Fibroblast of skin of abdomen (primary cell): ENCODE measurements at regions not wholly inside any gene's neighbourhood (a gene's known extent, or its start where the extent isn't known, plus 50 kb on each side); places are given as distances from the start of the nearest gene placed in this dataset.

Experiments used
- DNase-seq: peaks from one replicate; pipeline ENCODE4 v3.0.0-alpha.2; 2013

- DNase-seq: peak; percentile 29
These were observed 132.5 kb upstream of the ZNF648 start for GRCh38 chr1:182193908-182194550.

DNA sequence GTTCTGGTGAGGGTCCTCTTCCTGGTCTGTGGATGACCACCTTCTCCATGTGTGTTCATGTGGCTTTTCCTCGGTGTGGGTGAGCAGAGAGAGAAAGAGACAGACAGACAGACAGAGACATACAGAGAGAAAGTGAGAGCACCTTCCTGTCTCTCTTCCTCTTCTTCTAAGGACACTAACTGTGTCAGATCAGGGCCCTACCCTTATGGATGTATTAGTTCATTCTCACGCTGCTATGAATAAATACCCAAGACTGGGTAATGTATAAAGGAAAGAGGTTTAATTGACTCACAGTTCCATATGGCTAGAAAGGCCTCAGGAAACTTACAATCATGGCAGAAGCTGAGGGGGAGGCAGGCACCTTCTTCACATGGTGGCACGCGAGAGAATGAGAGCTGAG lies 131.5 kb upstream of the ZNF648 start:
- DNase-seq: no peak

GRCh38 chr1:182192215-182192614 lies 130.7 kb upstream of the ZNF648 start:
- no peak for DNase-seq

- DNase-seq: no peak
These were observed 130.0 kb upstream of the ZNF648 start for GRCh38 chr1:182191381-182192115.

- no peak for DNase-seq
These were observed 128.1 kb upstream of the ZNF648 start for GRCh38 chr1:182189535-182190066.

GRCh38 chr1:182186757-182187146 lies 125.2 kb upstream of the ZNF648 start:
- no peak for DNase-seq

GRCh38 chr1:182185842-182186756 lies 124.6 kb upstream of the ZNF648 start:
- peak; percentile 89 for DNase-seq

DNA sequence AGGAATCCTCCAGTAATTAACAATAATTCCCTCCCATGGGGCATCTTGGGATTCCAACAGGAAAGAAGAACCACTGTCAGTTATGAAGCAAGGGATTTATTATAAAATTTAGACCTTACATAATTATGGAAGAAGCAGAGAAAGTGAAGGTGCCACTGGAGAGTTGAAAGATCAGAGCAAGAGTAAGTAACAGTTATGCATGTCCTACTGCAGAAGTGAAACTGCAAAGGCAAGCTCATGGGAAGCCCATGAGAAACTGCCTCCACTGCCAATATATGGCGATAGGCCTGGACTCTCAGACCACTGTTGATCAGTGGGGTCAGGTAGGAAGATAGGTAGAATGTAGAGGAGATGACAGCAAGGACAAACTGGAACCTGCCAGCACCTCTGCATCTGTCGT lies 123.6 kb upstream of the ZNF648 start:
- no peak for DNase-seq

DNA sequence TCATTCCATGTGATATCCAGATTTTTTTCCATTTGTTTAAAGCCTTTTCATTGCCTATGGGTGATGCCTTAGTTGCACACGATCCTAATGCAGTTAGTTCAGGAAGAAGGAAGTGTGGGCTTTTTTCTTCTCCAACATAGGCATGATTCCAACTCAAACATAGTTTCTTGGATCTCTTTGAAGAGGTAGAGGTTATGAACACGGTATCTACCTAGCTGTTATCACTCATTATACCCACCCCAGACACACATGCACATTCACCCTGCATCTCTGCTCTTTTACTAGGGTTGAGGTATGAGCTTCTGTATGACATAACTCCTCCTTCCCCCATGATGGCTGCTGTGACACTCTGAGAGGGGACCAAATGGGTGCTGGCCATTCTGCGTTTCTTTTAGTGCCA lies 122.1 kb upstream of the ZNF648 start:
- DNase-seq: no peak

DNA sequence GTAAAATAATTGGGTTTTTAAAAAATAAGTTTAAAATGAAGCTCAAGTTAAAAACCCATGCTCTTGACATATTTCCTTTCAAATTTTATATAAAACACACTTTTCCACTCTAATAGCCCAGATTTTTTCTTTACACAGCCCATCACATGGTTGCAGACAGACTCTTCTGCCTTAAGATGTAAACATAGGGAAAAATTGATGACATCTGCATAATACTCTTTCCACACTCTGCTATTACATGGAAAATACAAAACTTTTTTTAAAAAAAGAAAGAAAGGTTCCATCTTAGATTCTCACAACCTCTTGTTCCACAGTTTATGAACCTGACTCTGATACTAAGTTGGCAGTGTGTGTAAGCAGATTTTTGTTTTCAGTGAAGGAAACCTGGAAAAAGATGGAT lies 120.8 kb upstream of the ZNF648 start:
- no peak for DNase-seq

- DNase-seq: no peak
These were observed 119.7 kb upstream of the ZNF648 start for GRCh38 chr1:182181167-182181572.

GRCh38 chr1:182175361-182175931 lies 113.9 kb upstream of the ZNF648 start:
- no peak for DNase-seq

- no peak for DNase-seq
These were observed 113.0 kb upstream of the ZNF648 start for GRCh38 chr1:182174513-182174855.

DNA sequence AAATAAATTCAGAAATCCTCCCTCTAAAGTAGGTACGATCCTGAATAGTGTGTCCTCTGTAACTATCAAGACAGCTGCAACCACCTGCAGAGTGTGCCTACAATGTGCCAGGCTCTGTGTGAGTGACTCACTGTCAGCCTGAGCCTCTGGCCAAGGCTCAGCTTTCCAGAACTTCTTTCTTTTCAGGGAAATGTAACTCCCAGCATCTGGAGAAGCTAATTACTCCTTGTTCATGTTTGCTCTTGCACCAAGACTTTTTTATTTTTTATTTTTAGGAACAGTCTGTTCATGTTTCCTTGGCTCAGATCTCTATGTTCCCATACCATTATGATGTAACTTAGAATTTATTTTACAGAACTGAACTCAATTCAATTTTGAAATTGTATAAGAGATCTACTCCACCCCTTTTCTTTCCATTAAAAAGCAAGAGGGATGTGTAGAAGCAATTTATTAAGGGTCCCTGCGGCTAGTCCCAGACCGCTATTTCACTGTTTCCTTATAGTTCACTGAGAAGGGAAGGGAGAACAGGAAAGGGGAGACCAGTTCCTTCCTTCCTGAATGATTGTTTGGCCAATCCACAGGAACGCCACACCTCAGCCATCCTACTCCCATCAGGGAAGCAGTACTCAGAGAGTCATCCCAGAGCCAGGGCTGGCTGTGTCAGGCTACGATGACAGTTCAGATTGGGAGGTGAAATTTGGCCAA lies 112.4 kb upstream of the ZNF648 start:
- DNase-seq: no peak

GRCh38 chr1:182172699-182173098 lies 111.2 kb upstream of the ZNF648 start:
- DNase-seq: no peak

GRCh38 chr1:182170891-182171461 lies 109.5 kb upstream of the ZNF648 start:
- no peak for DNase-seq

GRCh38 chr1:182169203-182169602 lies 107.7 kb upstream of the ZNF648 start:
- no peak for DNase-seq

DNA sequence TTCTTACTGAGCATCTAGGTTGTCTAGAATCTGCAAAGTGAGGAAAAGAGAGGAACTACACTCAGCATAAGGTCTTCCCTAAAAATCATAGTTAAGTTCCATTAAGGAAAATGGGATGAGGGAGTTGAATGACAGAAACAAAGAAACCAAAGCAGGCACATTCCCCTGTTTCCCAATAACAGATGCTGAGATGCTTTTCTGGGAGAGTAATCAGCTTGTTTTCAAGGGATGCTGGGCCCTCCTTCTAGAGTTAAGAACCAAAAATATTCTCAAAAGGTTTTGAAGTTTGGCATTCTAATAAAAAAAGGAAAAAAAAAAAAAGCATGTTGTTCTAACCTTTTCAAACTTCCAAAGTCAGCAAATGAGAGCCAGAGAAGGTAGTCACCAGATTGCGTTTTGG lies 105.2 kb upstream of the ZNF648 start:
- no peak for DNase-seq

DNA sequence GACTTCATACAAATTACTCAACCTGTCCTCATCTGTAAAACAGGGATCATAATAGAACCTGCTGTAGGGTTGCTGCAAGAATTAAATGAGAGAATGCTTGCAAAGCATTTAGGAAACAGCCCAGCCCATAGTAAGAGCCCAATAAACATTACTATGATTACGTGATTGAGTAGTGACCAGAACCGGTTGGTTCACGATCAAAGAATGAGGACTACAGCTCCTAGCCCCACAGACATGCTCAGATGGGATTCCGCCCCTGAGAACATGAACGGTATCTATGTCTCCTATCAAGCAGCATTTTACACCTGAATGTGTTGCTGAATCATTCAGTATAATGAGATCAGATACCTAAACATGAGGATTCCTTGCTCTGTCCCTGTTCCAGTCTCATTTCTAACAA lies 104.8 kb upstream of the ZNF648 start:
- DNase-seq: no peak

- DNase-seq: no peak
These were observed 102.8 kb upstream of the ZNF648 start for GRCh38 chr1:182164273-182164672.

GRCh38 chr1:182163821-182164223 lies 102.3 kb upstream of the ZNF648 start:
- DNase-seq: no peak

GRCh38 chr1:182159443-182159842 lies 97.9 kb upstream of the ZNF648 start:
- DNase-seq: no peak
